ENCODE measurements at regions not wholly inside any gene's neighbourhood (a gene's known extent, or its start where the extent isn't known, plus 50 kb on each side); places are given as distances from the start of the nearest gene placed in this dataset.
A peak's percentile ranks its signal among the peaks of the same experiment; 100 is the strongest.

DNA sequence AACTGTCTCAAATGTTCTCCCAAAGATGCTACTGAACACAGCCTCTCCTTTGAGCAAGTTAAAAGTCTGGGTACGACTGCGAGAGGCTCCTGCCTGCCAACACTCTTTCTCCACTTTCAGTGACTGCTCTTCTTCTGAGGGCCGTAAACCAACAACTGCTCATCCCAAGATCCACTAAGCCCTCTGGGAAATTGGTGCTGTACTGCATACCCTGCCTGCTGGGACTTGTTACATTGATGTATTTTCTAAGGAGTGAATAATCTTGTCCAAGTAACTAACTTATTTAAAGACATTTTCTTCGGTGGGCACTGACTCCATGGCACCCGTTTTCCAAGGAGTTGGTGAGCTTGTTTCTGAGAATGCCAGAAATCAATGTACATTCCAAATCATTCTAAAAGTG lies 87.2 kb downstream of the ZNF280B start:
- no peak for DNase-seq (ENCODE audit: low read depth)
- TF ChIP-seq, protein P1, sequence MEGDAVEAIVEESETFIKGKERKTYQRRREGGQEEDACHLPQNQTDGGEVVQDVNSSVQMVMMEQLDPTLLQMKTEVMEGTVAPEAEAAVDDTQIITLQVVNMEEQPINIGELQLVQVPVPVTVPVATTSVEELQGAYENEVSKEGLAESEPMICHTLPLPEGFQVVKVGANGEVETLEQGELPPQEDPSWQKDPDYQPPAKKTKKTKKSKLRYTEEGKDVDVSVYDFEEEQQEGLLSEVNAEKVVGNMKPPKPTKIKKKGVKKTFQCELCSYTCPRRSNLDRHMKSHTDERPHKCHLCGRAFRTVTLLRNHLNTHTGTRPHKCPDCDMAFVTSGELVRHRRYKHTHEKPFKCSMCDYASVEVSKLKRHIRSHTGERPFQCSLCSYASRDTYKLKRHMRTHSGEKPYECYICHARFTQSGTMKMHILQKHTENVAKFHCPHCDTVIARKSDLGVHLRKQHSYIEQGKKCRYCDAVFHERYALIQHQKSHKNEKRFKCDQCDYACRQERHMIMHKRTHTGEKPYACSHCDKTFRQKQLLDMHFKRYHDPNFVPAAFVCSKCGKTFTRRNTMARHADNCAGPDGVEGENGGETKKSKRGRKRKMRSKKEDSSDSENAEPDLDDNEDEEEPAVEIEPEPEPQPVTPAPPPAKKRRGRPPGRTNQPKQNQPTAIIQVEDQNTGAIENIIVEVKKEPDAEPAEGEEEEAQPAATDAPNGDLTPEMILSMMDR (IDR thresholded peaks at IDR 0.05; ENCODE audit: insufficient read depth, low read depth, low read length, missing control alignments) = no peak
- H3K4me3 ChIP-seq (ENCODE audit: low read length) = no peak overlapping the region

DNA sequence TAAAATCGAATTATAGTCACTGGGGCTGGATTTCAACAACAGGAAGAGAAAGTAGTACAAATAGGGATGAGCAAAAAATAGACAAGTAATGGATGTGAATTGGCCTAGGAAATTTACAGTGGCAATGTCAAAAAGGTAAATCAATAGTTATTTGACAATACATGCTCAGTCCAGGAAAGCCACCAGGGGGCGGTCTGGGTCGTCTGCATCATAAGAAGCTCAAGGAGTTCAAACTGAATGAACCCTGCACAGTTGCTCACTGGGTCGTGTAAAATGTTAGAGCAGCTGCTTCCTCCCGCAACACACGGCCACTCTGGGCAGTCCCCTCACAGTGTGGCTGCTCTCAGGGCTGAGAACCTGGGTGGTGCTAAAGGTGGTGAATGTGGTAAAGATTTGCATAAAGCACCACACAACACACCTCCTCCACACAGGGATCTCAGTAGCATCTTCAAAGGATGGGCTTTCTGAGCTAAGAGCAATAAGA lies 85.9 kb downstream of the ZNF280B start:
- TF ChIP-seq, protein P1 (IDR thresholded peaks at IDR 0.05; ENCODE audit: insufficient read depth, low read depth, low read length, missing control alignments) = peak; percentile 85
- H3K4me3 ChIP-seq (ENCODE audit: low read length) = no peak overlapping the region
- peak; percentile 72 for DNase-seq (ENCODE audit: low read depth)

DNA sequence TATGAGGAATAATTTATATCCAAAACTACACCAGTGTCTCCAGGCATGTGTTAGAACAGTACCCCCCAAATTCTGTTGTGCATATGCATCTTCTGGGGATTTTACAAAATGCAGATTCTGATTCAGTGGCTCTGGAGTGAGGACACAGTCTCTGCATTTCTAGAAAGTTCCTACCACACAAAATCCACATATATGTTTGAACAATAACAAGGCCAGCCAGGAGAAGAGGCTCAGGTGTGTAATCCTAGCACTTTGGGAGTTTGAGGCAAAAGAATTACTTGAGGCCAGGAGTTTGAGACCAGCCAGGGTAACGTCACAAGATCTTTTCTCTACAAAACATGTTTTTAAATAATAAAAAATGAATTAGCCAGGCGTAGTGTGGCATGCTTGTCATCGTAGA lies 84.9 kb downstream of the ZNF280B start:
- no peak overlapping the region for H3K4me3 ChIP-seq (ENCODE audit: low read length)
- DNase-seq (ENCODE audit: low read depth) = no peak
- TF ChIP-seq, protein P1 (IDR thresholded peaks at IDR 0.05; ENCODE audit: insufficient read depth, low read depth, low read length, missing control alignments) = no peak

DNA sequence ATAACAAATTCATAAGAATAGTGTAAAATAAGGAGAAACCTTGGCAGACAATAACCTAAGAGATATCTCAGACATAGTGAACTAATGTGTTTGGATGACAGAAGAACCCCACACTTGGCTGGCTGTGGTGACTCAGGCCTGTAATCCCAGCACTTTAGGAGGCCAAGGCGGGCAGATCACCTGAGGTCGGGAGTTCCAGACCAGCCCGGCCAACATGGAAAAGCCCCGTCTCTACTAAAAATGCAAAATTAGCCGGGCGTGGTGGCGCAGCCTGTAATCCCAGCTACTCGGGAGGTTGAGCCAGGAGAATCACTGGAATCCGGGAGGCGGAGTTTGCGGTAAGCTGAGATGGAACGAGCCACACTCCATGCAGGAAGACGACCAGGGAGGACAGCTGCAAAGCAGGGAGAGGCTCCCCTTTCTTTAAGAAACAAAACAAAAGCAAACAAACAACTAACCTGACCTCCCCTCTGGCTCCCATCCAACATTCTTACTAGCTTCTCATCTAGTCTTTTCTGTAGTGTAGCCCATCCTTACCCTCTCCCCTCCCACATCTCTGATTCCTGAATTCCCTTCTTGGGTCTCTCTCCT lies 84.2 kb downstream of the ZNF280B start:
- no peak overlapping the region for H3K4me3 ChIP-seq (ENCODE audit: low read length)
- TF ChIP-seq, protein P1 (IDR thresholded peaks at IDR 0.05; ENCODE audit: insufficient read depth, low read depth, low read length, missing control alignments) = no peak
- DNase-seq (ENCODE audit: low read depth) = no peak

DNA sequence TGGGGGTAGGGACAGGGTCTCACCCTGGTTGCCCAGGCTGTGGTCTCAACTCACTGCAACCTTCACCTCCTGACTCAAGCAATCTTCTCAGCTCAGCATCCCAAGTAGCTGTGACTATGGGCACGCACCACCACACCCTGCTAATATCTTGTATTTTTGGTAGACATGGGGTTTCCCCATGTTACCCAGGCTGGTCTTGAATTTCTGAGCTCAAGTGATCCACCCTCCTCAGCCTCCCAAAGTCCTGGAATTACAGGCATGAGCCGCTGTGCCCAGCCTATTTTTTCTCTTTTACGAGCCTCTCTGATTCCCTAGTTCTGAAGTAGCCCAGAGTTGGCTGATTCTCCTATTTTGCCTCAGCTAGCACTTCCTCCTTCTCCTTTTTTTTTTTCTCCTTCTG lies 83.6 kb downstream of the ZNF280B start:
- TF ChIP-seq, protein P1 (IDR thresholded peaks at IDR 0.05; ENCODE audit: insufficient read depth, low read depth, low read length, missing control alignments) = no peak
- DNase-seq (ENCODE audit: low read depth) = no peak
- H3K4me3 ChIP-seq (ENCODE audit: low read length) = no peak overlapping the region

DNA sequence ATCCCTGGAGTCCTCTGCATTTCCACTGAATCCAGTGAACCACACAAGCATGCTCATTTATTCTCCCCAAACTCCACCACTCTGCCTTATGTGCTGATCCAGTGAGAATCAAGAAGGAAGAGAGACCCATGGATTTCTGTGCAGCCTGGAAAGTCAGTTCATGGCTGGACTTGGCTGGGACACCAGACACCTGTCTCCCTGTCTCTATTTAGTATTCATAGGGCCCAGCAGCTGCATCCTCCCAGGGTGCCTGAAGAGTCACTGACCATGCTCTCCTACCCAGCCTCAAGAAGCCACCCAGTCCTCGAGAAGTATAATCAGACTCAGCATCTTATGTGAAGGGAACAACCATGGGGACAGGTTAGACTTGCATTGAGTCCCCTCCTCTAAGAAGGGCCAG lies 83.2 kb downstream of the ZNF280B start:
- DNase-seq (ENCODE audit: low read depth) = no peak
- TF ChIP-seq, protein P1 (IDR thresholded peaks at IDR 0.05; ENCODE audit: insufficient read depth, low read depth, low read length, missing control alignments) = no peak
- no peak overlapping the region for H3K4me3 ChIP-seq (ENCODE audit: low read length)
